ENCODE measurements at regions not wholly inside any gene's neighbourhood (a gene's known extent, or its start where the extent isn't known, plus 50 kb on each side); places are given as distances from the start of the nearest gene placed in this dataset.

DNA sequence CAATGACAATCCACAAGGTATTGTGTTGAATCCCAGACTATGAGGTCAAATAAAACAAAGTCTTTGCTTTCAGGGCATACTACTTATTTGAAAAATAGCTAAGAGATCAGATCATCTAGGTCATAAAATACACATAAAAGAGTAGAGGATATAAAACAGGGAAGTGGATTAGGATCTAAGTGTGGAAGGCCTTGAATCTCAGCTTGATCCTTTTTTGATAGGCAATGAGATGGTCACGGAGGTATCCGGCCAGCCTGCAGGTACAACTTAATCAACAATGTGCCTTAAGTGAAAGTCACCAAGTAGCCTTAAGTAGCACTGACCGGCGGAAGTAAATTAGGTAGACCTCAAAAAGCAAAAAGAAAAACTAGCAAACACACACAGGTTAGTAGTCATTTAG, 901.7 kb downstream of the KCNJ2 start:
- TF ChIP-seq EP300 (IDR thresholded peaks at IDR 0.05; ENCODE audit: borderline replicate concordance): no peak
- TF ChIP-seq, protein P1, sequence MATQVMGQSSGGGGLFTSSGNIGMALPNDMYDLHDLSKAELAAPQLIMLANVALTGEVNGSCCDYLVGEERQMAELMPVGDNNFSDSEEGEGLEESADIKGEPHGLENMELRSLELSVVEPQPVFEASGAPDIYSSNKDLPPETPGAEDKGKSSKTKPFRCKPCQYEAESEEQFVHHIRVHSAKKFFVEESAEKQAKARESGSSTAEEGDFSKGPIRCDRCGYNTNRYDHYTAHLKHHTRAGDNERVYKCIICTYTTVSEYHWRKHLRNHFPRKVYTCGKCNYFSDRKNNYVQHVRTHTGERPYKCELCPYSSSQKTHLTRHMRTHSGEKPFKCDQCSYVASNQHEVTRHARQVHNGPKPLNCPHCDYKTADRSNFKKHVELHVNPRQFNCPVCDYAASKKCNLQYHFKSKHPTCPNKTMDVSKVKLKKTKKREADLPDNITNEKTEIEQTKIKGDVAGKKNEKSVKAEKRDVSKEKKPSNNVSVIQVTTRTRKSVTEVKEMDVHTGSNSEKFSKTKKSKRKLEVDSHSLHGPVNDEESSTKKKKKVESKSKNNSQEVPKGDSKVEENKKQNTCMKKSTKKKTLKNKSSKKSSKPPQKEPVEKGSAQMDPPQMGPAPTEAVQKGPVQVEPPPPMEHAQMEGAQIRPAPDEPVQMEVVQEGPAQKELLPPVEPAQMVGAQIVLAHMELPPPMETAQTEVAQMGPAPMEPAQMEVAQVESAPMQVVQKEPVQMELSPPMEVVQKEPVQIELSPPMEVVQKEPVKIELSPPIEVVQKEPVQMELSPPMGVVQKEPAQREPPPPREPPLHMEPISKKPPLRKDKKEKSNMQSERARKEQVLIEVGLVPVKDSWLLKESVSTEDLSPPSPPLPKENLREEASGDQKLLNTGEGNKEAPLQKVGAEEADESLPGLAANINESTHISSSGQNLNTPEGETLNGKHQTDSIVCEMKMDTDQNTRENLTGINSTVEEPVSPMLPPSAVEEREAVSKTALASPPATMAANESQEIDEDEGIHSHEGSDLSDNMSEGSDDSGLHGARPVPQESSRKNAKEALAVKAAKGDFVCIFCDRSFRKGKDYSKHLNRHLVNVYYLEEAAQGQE (IDR thresholded peaks at IDR 0.05; ENCODE audit: low read depth): no peak
- TF ChIP-seq TAF1 (IDR thresholded peaks at IDR 0.05; ENCODE audit: low read depth): no peak
